Osteocyte (in vitro differentiated cells): ENCODE measurements at regions not wholly inside any gene's neighbourhood (a gene's known extent, or its start where the extent isn't known, plus 50 kb on each side); places are given as distances from the start of the nearest gene placed in this dataset.

Source experiments
- DNase-seq: peaks from one replicate; pipeline ENCODE4 v3.0.0; 2021; ENCODE audit warnings: mixed read lengths; ENCODE audit not compliant: unreplicated experiment; ENCODE audit errors: extremely low spot score
- H3K27ac Mint-ChIP-seq: one replicate; pipeline ENCODE4 v1.8.0; 2021; ENCODE audit warnings: mild to moderate bottlenecking, mixed read lengths; ENCODE audit not compliant: unreplicated experiment
- H3K27me3 Mint-ChIP-seq: one replicate; pipeline ENCODE4 v1.8.0; 2021; ENCODE audit warnings: mixed read lengths; ENCODE audit not compliant: unreplicated experiment
- H3K36me3 Mint-ChIP-seq: one replicate; pipeline ENCODE4 v1.8.0; 2021; ENCODE audit warnings: mixed read lengths; ENCODE audit not compliant: unreplicated experiment
- H3K4me1 Mint-ChIP-seq: one replicate; pipeline ENCODE4 v1.8.0; 2021; ENCODE audit warnings: mixed read lengths; ENCODE audit not compliant: unreplicated experiment
- H3K4me3 Mint-ChIP-seq: one replicate; pipeline ENCODE4 v1.8.0; 2021; ENCODE audit warnings: mild to moderate bottlenecking, moderate library complexity, mixed read lengths; ENCODE audit not compliant: unreplicated experiment
- H3K9me3 Mint-ChIP-seq: one replicate; pipeline ENCODE4 v1.8.0; 2021; ENCODE audit warnings: mixed read lengths; ENCODE audit not compliant: unreplicated experiment
- CTCF ChIP-seq: fragments of 200-600 bp; sonication (generic); IDR thresholded peaks from 2 replicates; pipeline ENCODE4 v1.5.0; 2021; ENCODE audit warnings: antibody characterized with exemption, mild to moderate bottlenecking, moderate library complexity

- no peak overlapping the region for H3K4me3 Mint-ChIP-seq
- no peaks in the 10 kb centered on the region for H3K36me3 Mint-ChIP-seq
- TF ChIP-seq CTCF, result no peak
These were observed 657.6 kb upstream of the ZNF608 start for GRCh38 chr5:125404056-125404455.

GRCh38 chr5:125408448-125409233, 662.2 kb upstream of the ZNF608 start:
- TF ChIP-seq CTCF, result no peak
- Mint-ChIP-seq H3K4me3 (no peak overlapping the region), H3K27me3 (no peaks in the 10 kb centered on the region), H3K9me3 (no peaks in the 10 kb centered on the region), H3K4me1 (peaks cover 55% of the 10 kb centered on the region), H3K36me3 (no peaks in the 10 kb centered on the region), H3K27ac (peak overlapping the region; percentile 99)
- DNase-seq, result no peak

More at GRCh38 chr5:125404056-125404455, 657.6 kb upstream of the ZNF608 start:
- no peak overlapping the region for H3K27ac Mint-ChIP-seq
- no peak for DNase-seq
- no peaks in the 10 kb centered on the region for H3K9me3 Mint-ChIP-seq
- peaks cover 10% of the 10 kb centered on the region for H3K4me1 Mint-ChIP-seq
- H3K27me3 Mint-ChIP-seq, result no peaks in the 10 kb centered on the region

GRCh38 chr5:125409234-125409860, 662.9 kb upstream of the ZNF608 start:
- Mint-ChIP-seq H3K27me3 (no peaks in the 10 kb centered on the region), H3K9me3 (no peaks in the 10 kb centered on the region), H3K27ac (peak overlapping the region; percentile 99), H3K4me1 (peaks cover 61% of the 10 kb centered on the region), H3K36me3 (no peaks in the 10 kb centered on the region), H3K4me3 (no peak overlapping the region)
- no peak for TF ChIP-seq CTCF
- DNase-seq, result no peak

- H3K36me3 Mint-ChIP-seq, result no peaks in the 10 kb centered on the region
- no peaks in the 10 kb centered on the region for H3K9me3 Mint-ChIP-seq
- DNase-seq, result no peak
- TF ChIP-seq CTCF, result no peak
- H3K27ac Mint-ChIP-seq, result peak overlapping the region; percentile 99
- no peaks in the 10 kb centered on the region for H3K27me3 Mint-ChIP-seq
- peaks cover 61% of the 10 kb centered on the region for H3K4me1 Mint-ChIP-seq
- no peak overlapping the region for H3K4me3 Mint-ChIP-seq
These were observed 663.6 kb upstream of the ZNF608 start for GRCh38 chr5:125409861-125410536.

GRCh38 chr5:125410537-125411070, 664.2 kb upstream of the ZNF608 start:
- Mint-ChIP-seq H3K27ac (peak overlapping the region; percentile 99), H3K9me3 (no peaks in the 10 kb centered on the region), H3K4me3 (peak overlapping the region; percentile 7), H3K27me3 (no peaks in the 10 kb centered on the region), H3K4me1 (peaks cover 61% of the 10 kb centered on the region), H3K36me3 (no peaks in the 10 kb centered on the region)
- DNase-seq, result no peak
- no peak for TF ChIP-seq CTCF
